H1 (cell line): ENCODE measurements at regions not wholly inside any gene's neighbourhood (a gene's known extent, or its start where the extent isn't known, plus 50 kb on each side); places are given as distances from the start of the nearest gene placed in this dataset.

ENCODE experiments used
- CTCF ChIA-PET: fragments of 300-600 bp; sonication (Branson Sonifier 250); formaldehyde crosslinking; loops from one replicate; lab custom pipeline; 2021; ENCODE audit not compliant: partially characterized antibody; lab: Charles Lee
- POLR2A ChIA-PET: fragments of 300-600 bp; sonication (Branson Sonifier 250); formaldehyde crosslinking; loops from one replicate; lab custom pipeline; 2021; ENCODE audit warnings: inconsistent platforms; ENCODE audit not compliant: partially characterized antibody; lab: Charles Lee
- DNase-seq, 2 experiments: peaks; one replicate each; pipeline versions ENCODE4 v3.0.0 to v3.0.0-alpha.2; 2010 to 2022; ENCODE audit warnings: low spot score in 2 of 2, low read depth in 1 of 2, mixed read lengths in 1 of 2
- FAIRE-seq: peaks from 2 replicates; lab custom pipeline; 2011; peaks lifted over from hg19 to GRCh38; lab: Jason Lieb, UNC
- H2AFZ ChIP-seq: 2 replicates; pipeline ENCODE4 v1.8.1; 2012; ENCODE audit warnings: low read length, inconsistent platforms
- H2AK5ac ChIP-seq: 2 replicates; pipeline ENCODE4 v1.6.1; 2013; ENCODE audit warnings: low read depth, low read length
- H2BK120ac ChIP-seq: replicated peaks from 2 replicates; pipeline ENCODE3; 2013; ENCODE audit warnings: low read depth, low read length, inconsistent platforms
- H2BK12ac ChIP-seq: 2 replicates; pipeline ENCODE4 v1.6.1; 2013; ENCODE audit warnings: low read depth, low read length
- H2BK15ac ChIP-seq: 2 replicates; pipeline ENCODE4 v1.6.1; 2013; ENCODE audit warnings: low read length
- H2BK20ac ChIP-seq: 2 replicates; pipeline ENCODE4 v1.6.1; 2013; ENCODE audit warnings: low read length
- H2BK5ac ChIP-seq: 2 replicates; pipeline ENCODE4 v1.6.1; 2013; ENCODE audit warnings: low read depth, low read length
- H3K14ac ChIP-seq: 2 replicates; pipeline ENCODE4 v1.6.1; 2013; ENCODE audit warnings: inconsistent platforms; ENCODE audit not compliant: insufficient read length
- H3K18ac ChIP-seq: 2 replicates; pipeline ENCODE4 v1.6.1; 2013; ENCODE audit warnings: low read length; ENCODE audit errors: extremely low read depth
- H3K23ac ChIP-seq: 2 replicates; pipeline ENCODE4 v1.6.1; 2013; ENCODE audit warnings: inconsistent platforms; ENCODE audit not compliant: insufficient read length
- H3K23me2 ChIP-seq: 2 replicates; pipeline ENCODE4 v1.6.1; 2013; ENCODE audit warnings: low read depth, low read length
- H3K27ac ChIP-seq: 2 replicates; pipeline ENCODE4 v1.6.1; 2011; ENCODE audit warnings: low read depth, low read length, inconsistent platforms
- H3K27me3 ChIP-seq, 4 experiments: replicated peaks in 1 of 4; 1 replicate in 1 of 4; 2 replicates in 3 of 4; pipeline versions ENCODE4 v1.6.1 to v1.8.1; 2011 to 2013; ENCODE audit warnings: low read length in 3 of 4, mild to moderate bottlenecking in 3 of 4, inconsistent platforms in 2 of 4, mixed read lengths in 2 of 4, moderate library complexity in 1 of 4; ENCODE audit not compliant: control insufficient read depth in 3 of 4, insufficient read depth in 3 of 4; ENCODE audit errors: extremely low read depth in 1 of 4
- H3K36me3 ChIP-seq, 4 experiments: 2 replicates each; pipeline versions ENCODE4 v1.6.1 to v1.8.1; 2011 to 2013; ENCODE audit warnings: mild to moderate bottlenecking in 4 of 4, low read length in 3 of 4, moderate library complexity in 2 of 4, control low read depth in 1 of 4, inconsistent platforms in 1 of 4; ENCODE audit not compliant: insufficient read depth in 4 of 4, control insufficient read depth in 2 of 4
- H3K4ac ChIP-seq: replicated peaks from 2 replicates; pipeline ENCODE3; 2013; ENCODE audit warnings: low read length, low read depth, mixed read lengths, inconsistent platforms; ENCODE audit not compliant: insufficient read length
- H3K4me1 ChIP-seq, 4 experiments: replicated peaks in 1 of 4; 1 replicate in 1 of 4; 2 replicates in 3 of 4; pipeline versions ENCODE4 v1.6.1 to v1.8.1; 2011 to 2013; ENCODE audit warnings: low read length in 3 of 4, inconsistent platforms in 2 of 4, mixed read lengths in 1 of 4; ENCODE audit not compliant: insufficient read depth in 4 of 4, control insufficient read depth in 3 of 4
- H3K4me2 ChIP-seq, 2 experiments: 2 replicates each; pipeline versions ENCODE4 v1.6.1 to v1.8.1; 2011 to 2013; ENCODE audit warnings: low read depth in 2 of 2, low read length in 2 of 2, control low read depth in 1 of 2, inconsistent platforms in 1 of 2, mild to moderate bottlenecking in 1 of 2; ENCODE audit not compliant: insufficient read depth in 1 of 2
- H3K4me3 ChIP-seq, 4 experiments: fragments of 200-600, 300-600 bp in 1 of 4; sonication (generic), shearing (Covaris generic), sonication (Bioruptor Twin) in 1 of 4; 2 replicates each; pipeline versions ENCODE4 v1.5.1 to v1.8.1; 2011 to 2016; ENCODE audit warnings: low read length in 4 of 4, low read depth in 3 of 4, control low read depth in 2 of 4, inconsistent platforms in 2 of 4, mild to moderate bottlenecking in 2 of 4, mixed read lengths in 1 of 4, moderate library complexity in 1 of 4; ENCODE audit not compliant: insufficient read depth in 2 of 4; ENCODE audit errors: extremely low read depth in 1 of 4
- H3K56ac ChIP-seq: replicated peaks from 2 replicates; pipeline ENCODE3; 2013; ENCODE audit warnings: low read depth, mild to moderate bottlenecking, mixed read lengths, low read length, inconsistent platforms; ENCODE audit not compliant: insufficient read length
- H3K79me1 ChIP-seq: 2 replicates; pipeline ENCODE4 v1.6.1; 2013; ENCODE audit warnings: low read depth, low read length, control low read depth
- H3K79me2 ChIP-seq, 2 experiments: 2 replicates each; pipeline versions ENCODE4 v1.6.1 to v1.8.1; 2012 to 2013; ENCODE audit warnings: low read length in 2 of 2, mild to moderate bottlenecking in 2 of 2, inconsistent platforms in 1 of 2; ENCODE audit not compliant: insufficient read depth in 2 of 2, control insufficient read depth in 1 of 2
- H3K9ac ChIP-seq, 4 experiments: replicated peaks in 1 of 4; 1 replicate in 1 of 4; 2 replicates in 3 of 4; pipeline versions ENCODE4 v1.6.1 to v1.8.1; 2011 to 2013; ENCODE audit warnings: low read depth in 3 of 4, low read length in 3 of 4, control low read depth in 2 of 4, mild to moderate bottlenecking in 2 of 4, moderate library complexity in 2 of 4, inconsistent platforms in 1 of 4; ENCODE audit errors: extremely low read depth in 1 of 4
- H3K9me3 ChIP-seq, 2 experiments: 2 replicates each; pipeline versions ENCODE4 v1.6.1 to v1.8.1; 2012 to 2013; ENCODE audit warnings: mild to moderate bottlenecking in 2 of 2, moderate library complexity in 2 of 2, control low read depth in 1 of 2, inconsistent platforms in 1 of 2, low read depth in 1 of 2, low read length in 1 of 2, mixed read lengths in 1 of 2; ENCODE audit not compliant: insufficient read depth in 2 of 2
- H4K20me1 ChIP-seq, 2 experiments: replicated peaks in 1 of 2; 2 replicates each; pipeline versions ENCODE3 to v1.8.1; 2011 to 2013; ENCODE audit warnings: inconsistent platforms in 2 of 2, low read length in 2 of 2, mild to moderate bottlenecking in 1 of 2; ENCODE audit not compliant: insufficient read depth in 2 of 2, control insufficient read depth in 1 of 2
- H4K5ac ChIP-seq: 2 replicates; pipeline ENCODE4 v1.6.1; 2013; ENCODE audit warnings: low read length, low read depth, mixed read lengths, inconsistent platforms; ENCODE audit not compliant: insufficient read length
- H4K8ac ChIP-seq: 2 replicates; pipeline ENCODE4 v1.8.0; 2013; ENCODE audit warnings: mild to moderate bottlenecking, moderate library complexity, low read length, inconsistent platforms; ENCODE audit not compliant: insufficient read depth; ENCODE audit errors: extremely low read depth
- H4K91ac ChIP-seq: replicated peaks from 2 replicates; pipeline ENCODE3; 2013; ENCODE audit warnings: low read length, mixed read lengths, inconsistent platforms; ENCODE audit not compliant: insufficient read length
- CREB1 ChIP-seq: IDR thresholded peaks from 2 replicates; pipeline ENCODE4 v1.6.1; 2012; ENCODE audit warnings: inconsistent platforms
- EGR1 ChIP-seq: IDR thresholded peaks from 2 replicates; pipeline ENCODE4 v1.6.1; 2011; ENCODE audit warnings: low read depth, low read length, borderline replicate concordance
- EZH2 ChIP-seq: fragments of 200-600 bp; sonication (generic); IDR thresholded peaks from 2 replicates; pipeline ENCODE4 v1.7.1; 2012; ENCODE audit warnings: low read depth, mild to moderate bottlenecking, moderate library complexity, low read length, inconsistent platforms; ENCODE audit not compliant: severe bottlenecking
- FOSL1 ChIP-seq: IDR thresholded peaks from 2 replicates; pipeline ENCODE4 v1.6.1; 2011; ENCODE audit warnings: mild to moderate bottlenecking, low read depth, low read length, moderate library complexity; ENCODE audit not compliant: insufficient read depth
- HDAC6 ChIP-seq: IDR thresholded peaks from one replicate; pipeline ENCODE4 v1.7.1; 2012; ENCODE audit warnings: low read depth, mild to moderate bottlenecking, inconsistent platforms, low read length, moderate library complexity
- POLR2AphosphoS5 ChIP-seq: IDR thresholded peaks from 2 replicates; pipeline ENCODE4 v1.6.1; 2011; ENCODE audit warnings: low read depth, low read length
- POU5F1 ChIP-seq: IDR thresholded peaks from 2 replicates; pipeline ENCODE4 v1.6.1; 2011; ENCODE audit warnings: low read depth, mild to moderate bottlenecking, low read length, moderate library complexity
- SAP30 ChIP-seq: fragments of 300-600 bp; sonication (generic); IDR thresholded peaks from 2 replicates; pipeline ENCODE4 v1.7.1; 2012; ENCODE audit warnings: low read length, moderate library complexity, mild to moderate bottlenecking, inconsistent platforms; ENCODE audit not compliant: insufficient read depth, insufficient replicate concordance
- SP1 ChIP-seq: IDR thresholded peaks from 2 replicates; pipeline ENCODE4 v1.6.1; 2011; ENCODE audit warnings: low read depth, low read length
- SRF ChIP-seq: IDR thresholded peaks from 2 replicates; pipeline ENCODE4 v1.6.1; 2011; ENCODE audit warnings: mild to moderate bottlenecking, low read depth, low read length, moderate library complexity
- TAF1 ChIP-seq: IDR thresholded peaks from 2 replicates; pipeline ENCODE4 v1.6.1; 2011; ENCODE audit warnings: mild to moderate bottlenecking, low read depth, low read length
- TCF12 ChIP-seq: IDR thresholded peaks from 2 replicates; pipeline ENCODE4 v1.6.1; 2011; ENCODE audit warnings: low read depth, mild to moderate bottlenecking, low read length
- WGBS, 2 experiments: shearing (Covaris generic) in 1 of 2; methylation state at CpG; one replicate each; pipeline versions ENCODE4 v1.1.6 to v1.1.7; 2013 to 2015; ENCODE audit warnings: low lambda C conversion rate in 2 of 2, mixed read lengths in 2 of 2, inconsistent platforms in 1 of 2, low coverage in 1 of 2, missing lambda C conversion rate in 1 of 2; ENCODE audit not compliant: insufficient replicate concordance in 2 of 2, insufficient coverage in 1 of 2, insufficient read length in 1 of 2; ENCODE audit errors: extremely low coverage in 1 of 2, missing lambda C conversion rate in 1 of 2; 5-methylcytosine and 5-hydroxymethylcytosine counted together
- TF ChIP-seq, protein P1 (sequence below): IDR thresholded peaks from 2 replicates; pipeline ENCODE4 v1.6.1; 2011; ENCODE audit warnings: low read depth, mild to moderate bottlenecking, low read length; ENCODE audit not compliant: insufficient read depth

- Histone ChIP-seq H2BK5ac (no peak overlapping the region), H2BK120ac (no peak overlapping the region), H3K18ac (no peak overlapping the region), H2BK12ac (no peak overlapping the region), H3K9me3 (no peaks in the 10 kb centered on the region), H4K8ac (no peak overlapping the region), H3K14ac (no peak overlapping the region), H2BK15ac (no peak overlapping the region), H2BK20ac (no peak overlapping the region), H3K36me3 (no peaks in the 10 kb centered on the region), H3K4me3 (no peak overlapping the region), H4K5ac (no peak overlapping the region), H3K27ac (no peak overlapping the region), H3K27me3 (no peaks in the 10 kb centered on the region), H3K9ac (no peak overlapping the region), H3K79me2 (no peaks in the 10 kb centered on the region), H3K56ac (no peak overlapping the region), H2AFZ (no peak overlapping the region), H3K23me2 (no peaks in the 10 kb centered on the region), H3K4me2 (no peak overlapping the region), H4K91ac (no peak overlapping the region), H3K4ac (no peak overlapping the region), H3K23ac (no peak overlapping the region), H3K79me1 (no peaks in the 10 kb centered on the region), H4K20me1 (no peaks in the 10 kb centered on the region), H2AK5ac (no peak overlapping the region), H3K4me1 (peaks cover 0 to 2% (median 0%) of the 10 kb centered on the region in 4 experiments; a peak in 1 of 7 replicates)
- ChIA-PET CTCF (interaction anchor here (1.4 kb wide), 1 partner anchor 10 kb away, joined by 3 read pairs; no protein-coding TSS in a partner anchor), POLR2A (no interaction called here)
- DNase-seq (no peak), FAIRE-seq (no peak)
- 86% methylated on average over 1 of the region's 1 CpG; no CpG with 5 or more reads in 1 of the 2 experiments for WGBS, 2 experiments
- TF ChIP-seq EGR1 (no peak), HDAC6 (no peak), POU5F1 (no peak), CREB1 (no peak), SP1 (no peak), SRF (no peak), SAP30 (no peak), TCF12 (no peak), TAF1 (no peak), FOSL1 (no peak), EZH2 (no peak), POLR2AphosphoS5 (no peak)
- TF ChIP-seq, protein P1, sequence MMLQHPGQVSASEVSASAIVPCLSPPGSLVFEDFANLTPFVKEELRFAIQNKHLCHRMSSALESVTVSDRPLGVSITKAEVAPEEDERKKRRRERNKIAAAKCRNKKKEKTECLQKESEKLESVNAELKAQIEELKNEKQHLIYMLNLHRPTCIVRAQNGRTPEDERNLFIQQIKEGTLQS, result no peak
These were observed 450.3 kb downstream of the CD83 start for GRCh38 chr6:14567842-14568241.
